Coronary artery (tissue), 2 donors: ENCODE measurements at regions not wholly inside any gene's neighbourhood (a gene's known extent, or its start where the extent isn't known, plus 50 kb on each side); places are given as distances from the start of the nearest gene placed in this dataset.

ENCODE experiments used
- DNase-seq: peaks from one replicate; pipeline ENCODE4 v3.0.0-alpha.2; 2017; ENCODE audit warnings: low spot score
- H3K27ac ChIP-seq, 2 donors: fragments of 200-600 bp; sonication (generic); one replicate each; pipeline ENCODE4 v1.5.1; 2016 to 2019
- H3K4me3 ChIP-seq: fragments of 200-600 bp; sonication (generic); 2 replicates; pipeline ENCODE4 v1.5.1; 2016; ENCODE audit warnings: mild to moderate bottlenecking, moderate library complexity
- TF ChIP-seq, protein P1 (sequence below): fragments of 200-600 bp; sonication (generic); IDR thresholded peaks from one replicate; pipeline ENCODE4 v1.5.1; 2019; ENCODE audit warnings: antibody characterized with exemption

DNA sequence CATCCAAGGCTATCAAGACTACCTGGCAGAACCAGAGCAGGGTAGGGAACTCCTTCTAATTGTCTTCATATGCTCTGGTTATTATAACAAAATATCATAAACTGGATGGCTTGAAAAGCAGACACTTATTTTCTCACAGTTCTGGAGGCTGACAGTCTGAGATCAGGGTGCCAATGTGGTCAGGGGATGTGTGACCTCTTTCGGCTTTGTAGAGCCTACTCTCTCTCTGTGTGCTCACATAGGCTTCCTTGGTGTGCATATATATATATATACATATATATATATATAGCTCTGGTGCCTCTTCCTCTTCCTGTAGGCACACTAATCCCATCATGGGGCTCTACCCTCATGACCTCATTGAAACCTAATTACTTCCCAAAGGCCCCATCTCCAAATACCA is 101.6 kb downstream of the ARL6IP6 start:
- H3K4me3 ChIP-seq: no peak overlapping the region
- TF ChIP-seq, protein P1, sequence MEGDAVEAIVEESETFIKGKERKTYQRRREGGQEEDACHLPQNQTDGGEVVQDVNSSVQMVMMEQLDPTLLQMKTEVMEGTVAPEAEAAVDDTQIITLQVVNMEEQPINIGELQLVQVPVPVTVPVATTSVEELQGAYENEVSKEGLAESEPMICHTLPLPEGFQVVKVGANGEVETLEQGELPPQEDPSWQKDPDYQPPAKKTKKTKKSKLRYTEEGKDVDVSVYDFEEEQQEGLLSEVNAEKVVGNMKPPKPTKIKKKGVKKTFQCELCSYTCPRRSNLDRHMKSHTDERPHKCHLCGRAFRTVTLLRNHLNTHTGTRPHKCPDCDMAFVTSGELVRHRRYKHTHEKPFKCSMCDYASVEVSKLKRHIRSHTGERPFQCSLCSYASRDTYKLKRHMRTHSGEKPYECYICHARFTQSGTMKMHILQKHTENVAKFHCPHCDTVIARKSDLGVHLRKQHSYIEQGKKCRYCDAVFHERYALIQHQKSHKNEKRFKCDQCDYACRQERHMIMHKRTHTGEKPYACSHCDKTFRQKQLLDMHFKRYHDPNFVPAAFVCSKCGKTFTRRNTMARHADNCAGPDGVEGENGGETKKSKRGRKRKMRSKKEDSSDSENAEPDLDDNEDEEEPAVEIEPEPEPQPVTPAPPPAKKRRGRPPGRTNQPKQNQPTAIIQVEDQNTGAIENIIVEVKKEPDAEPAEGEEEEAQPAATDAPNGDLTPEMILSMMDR: no peak
- H3K27ac ChIP-seq: no peak overlapping the region
- no peak for DNase-seq

DNA sequence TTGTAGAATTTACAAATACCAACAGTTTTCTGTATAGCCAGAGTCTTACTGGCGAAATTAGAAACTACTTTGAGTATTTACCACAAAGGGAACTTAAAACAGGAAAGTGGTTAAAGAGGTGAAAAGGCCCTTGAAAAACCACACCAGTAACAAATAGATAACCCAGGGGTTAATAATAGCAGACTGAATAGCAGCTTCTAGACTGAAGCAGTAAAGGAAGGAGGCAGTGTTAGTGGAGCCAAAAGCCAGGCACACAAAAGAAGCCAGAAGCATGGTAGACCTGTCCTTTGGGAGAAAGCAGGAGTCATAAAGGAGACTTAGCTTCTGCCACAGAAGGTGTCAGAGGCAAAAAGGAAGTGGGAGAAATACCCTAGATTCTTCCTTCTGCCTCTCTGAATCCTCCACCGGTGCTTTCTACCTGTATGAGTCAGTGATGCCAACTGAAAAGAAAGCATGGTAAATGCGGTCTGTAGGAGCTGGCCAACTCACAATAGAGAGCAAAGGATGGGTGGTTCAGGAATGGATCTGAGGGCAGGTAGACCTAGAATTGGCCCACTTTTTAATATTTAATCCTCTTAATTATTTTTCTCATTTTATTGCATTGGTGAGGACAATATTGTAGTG is 97.3 kb downstream of the ARL6IP6 start:
- no peak overlapping the region for H3K4me3 ChIP-seq

DNA sequence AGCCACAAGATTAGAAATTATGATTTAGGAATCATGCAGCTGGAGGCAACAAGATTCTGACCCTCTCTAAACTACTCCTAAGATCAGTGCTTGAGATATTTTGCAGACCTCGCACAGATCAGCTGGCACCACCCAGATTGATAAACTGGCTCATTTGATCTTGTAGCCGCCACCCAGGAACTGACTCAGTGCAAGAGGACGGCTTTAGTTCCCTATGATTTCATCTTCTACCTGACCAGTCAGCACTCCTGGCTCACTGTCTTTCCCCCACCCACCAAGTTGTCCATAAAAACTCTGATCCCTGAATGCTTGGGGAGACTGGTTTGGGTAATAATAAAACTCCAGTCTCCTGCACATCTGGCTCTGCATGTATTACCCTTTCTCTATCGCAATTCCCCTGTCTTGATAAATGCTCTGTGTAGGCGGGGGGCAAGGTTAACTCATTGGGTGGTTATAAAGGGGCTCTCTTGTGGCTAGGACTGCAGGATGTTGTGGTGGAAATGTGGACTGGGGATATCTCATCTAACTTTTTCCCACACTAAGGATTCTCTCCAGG is 96.1 kb downstream of the ARL6IP6 start:
- TF ChIP-seq, protein P1: no peak
- no peak overlapping the region for H3K4me3 ChIP-seq
- DNase-seq: no peak
- no peak overlapping the region for H3K27ac ChIP-seq

More for the DNA sequence above, 97.3 kb downstream of the ARL6IP6 start:
- TF ChIP-seq, protein P1: no peak
- H3K27ac ChIP-seq: no peak overlapping the region
- DNase-seq: no peak

DNA sequence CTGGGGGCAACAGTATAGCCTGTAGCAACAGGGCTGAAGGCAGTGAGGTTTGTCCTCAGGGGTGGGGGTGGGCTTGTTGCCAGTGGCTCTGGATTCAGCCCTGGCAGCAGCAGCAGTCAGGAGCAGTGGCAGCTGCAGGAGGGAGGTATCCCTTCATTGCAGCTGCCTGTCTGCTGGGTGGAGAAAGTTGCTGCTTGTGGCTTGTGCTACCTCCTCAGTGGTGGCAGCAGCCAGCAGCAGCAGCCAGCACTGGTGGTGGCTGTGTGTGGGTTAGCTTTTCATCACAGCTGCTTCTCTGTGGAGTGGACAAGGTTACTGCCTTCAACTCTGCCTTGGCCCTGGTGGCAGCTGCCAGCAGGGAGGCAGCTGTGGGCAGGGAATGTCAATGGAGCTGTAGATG is 94.9 kb downstream of the ARL6IP6 start:
- H3K27ac ChIP-seq: no peak overlapping the region
- TF ChIP-seq, protein P1: no peak
- H3K4me3 ChIP-seq: no peak overlapping the region
- no peak for DNase-seq
